Activated T-helper 1 cell treated with anti-CD3 and anti-CD28 coated beads, Interleukin-2, amount 50 U/mL, for 16 hours (primary cell): ENCODE measurements at regions not wholly inside any gene's neighbourhood (a gene's known extent, or its start where the extent isn't known, plus 50 kb on each side); places are given as distances from the start of the nearest gene placed in this dataset.

ENCODE experiments used
- DNase-seq, 2 donors: peaks; one replicate each; pipeline ENCODE4 v3.0.0-alpha.2; 2020; ENCODE audit warnings: low read depth in 1 of 2, low spot score in 1 of 2

DNA sequence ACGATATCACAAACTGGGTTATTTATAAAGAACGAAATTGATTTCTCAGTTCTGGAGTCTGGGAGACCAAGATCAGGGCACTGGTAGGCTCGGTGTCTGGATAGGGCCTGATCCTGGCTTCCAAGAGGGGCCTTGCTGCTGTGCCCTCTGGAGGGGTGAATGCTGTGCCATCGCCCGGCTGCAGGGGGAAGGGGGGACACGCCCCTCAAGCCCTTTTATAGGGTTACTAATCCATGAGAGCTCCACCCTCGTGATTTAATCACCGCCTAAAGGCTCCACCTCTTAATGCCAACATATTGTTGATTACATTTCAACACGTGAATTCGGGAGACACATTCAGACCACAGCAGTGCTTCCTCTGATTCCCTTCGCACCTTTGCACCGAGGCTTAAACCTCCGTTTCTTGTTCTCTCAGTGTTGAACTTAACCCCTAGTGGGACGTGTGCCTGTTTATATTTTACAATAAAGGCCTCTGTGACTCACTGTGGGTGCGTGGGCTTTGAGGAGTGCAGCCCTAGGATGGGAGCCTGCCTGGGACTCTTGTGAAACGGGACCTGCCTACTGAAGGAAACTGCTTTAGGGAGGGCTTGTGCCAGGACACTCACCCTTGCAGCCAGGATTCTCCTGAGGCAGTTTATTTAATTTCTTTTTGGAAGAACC lies 52.4 kb upstream of the SPATA13 start:
- no peak for DNase-seq

DNA sequence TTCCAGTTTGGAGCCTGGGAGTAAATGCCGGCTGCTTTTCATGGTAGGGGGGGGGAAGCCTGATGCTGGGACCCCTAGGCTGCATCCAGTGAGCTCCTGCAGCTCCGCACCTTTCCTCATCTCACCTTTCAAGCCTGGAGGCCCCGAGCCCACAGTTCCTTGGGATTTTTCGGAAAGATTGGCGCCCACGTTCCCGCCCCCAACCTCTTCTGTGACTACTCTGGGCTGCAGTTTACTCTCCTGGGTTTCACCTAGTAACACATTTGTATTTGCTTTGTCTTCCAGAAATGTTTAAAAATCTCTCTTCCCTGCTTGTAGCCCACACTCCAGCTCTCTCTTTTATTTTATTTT lies 51.9 kb upstream of the SPATA13 start:
- DNase-seq: no peak

DNA sequence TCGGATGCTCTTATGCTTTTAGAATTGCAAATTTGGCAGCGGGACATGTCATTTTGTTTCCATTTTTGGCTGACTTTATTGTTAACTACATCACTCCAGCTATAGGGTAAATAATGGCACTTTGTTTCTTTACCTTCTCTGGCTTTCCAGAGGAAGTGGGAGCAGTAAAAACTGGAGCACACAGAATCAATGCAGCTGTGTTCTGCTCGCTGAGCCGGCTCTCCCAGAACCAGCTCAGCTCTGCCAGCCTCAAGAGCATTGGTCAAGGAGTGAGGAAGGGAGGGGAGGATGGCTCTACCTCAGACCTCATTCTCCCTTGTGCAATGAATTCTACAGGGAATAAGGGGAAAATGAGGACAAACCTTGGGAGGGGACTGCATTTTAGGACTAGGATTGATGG lies 50.5 kb upstream of the SPATA13 start:
- DNase-seq: no peak
